HUES64 (cell line): ENCODE measurements at regions not wholly inside any gene's neighbourhood (a gene's known extent, or its start where the extent isn't known, plus 50 kb on each side); places are given as distances from the start of the nearest gene placed in this dataset.

Source experiments
- H3K27ac ChIP-seq: 2 replicates; pipeline ENCODE4 v1.7.0; 2013; ENCODE audit warnings: low read depth, low read length, inconsistent platforms
- H3K27me3 ChIP-seq: 2 replicates; pipeline ENCODE4 v1.6.1; 2013; ENCODE audit warnings: mild to moderate bottlenecking, low read length; ENCODE audit not compliant: insufficient read depth
- H3K36me3 ChIP-seq: 2 replicates; pipeline ENCODE4 v1.6.1; 2013; ENCODE audit warnings: mild to moderate bottlenecking, low read length; ENCODE audit not compliant: insufficient read depth
- H3K4me1 ChIP-seq: 2 replicates; pipeline ENCODE4 v1.6.1; 2013; ENCODE audit warnings: mild to moderate bottlenecking, low read length, moderate library complexity; ENCODE audit not compliant: insufficient read depth
- H3K4me3 ChIP-seq: 2 replicates; pipeline ENCODE4 v1.5.1; 2013; ENCODE audit warnings: mild to moderate bottlenecking, low read length, moderate library complexity
- H3K9ac ChIP-seq: 2 replicates; pipeline ENCODE4 v1.6.1; 2013; ENCODE audit warnings: mild to moderate bottlenecking, low read depth, low read length
- H3K9me3 ChIP-seq: 2 replicates; pipeline ENCODE4 v1.6.1; 2013; ENCODE audit warnings: low read depth, low read length; ENCODE audit not compliant: insufficient read depth
- whole genome bisulfite sequencing: fragments of 150-250, 120-280 bp; methylation state at CpG from one replicate; pipeline ENCODE4 v1.1.7; 2013; ENCODE audit warnings: missing lambda C conversion rate; 5-methylcytosine and 5-hydroxymethylcytosine counted together

- no peak overlapping the region for H3K9ac ChIP-seq
- H3K27me3 ChIP-seq: no peaks in the 10 kb centered on the region
- no peaks in the 10 kb centered on the region for H3K9me3 ChIP-seq
- no peak overlapping the region for H3K27ac ChIP-seq
- no peaks in the 10 kb centered on the region for H3K36me3 ChIP-seq
- H3K4me3 ChIP-seq: no peak overlapping the region
- peaks cover 6% of the 10 kb centered on the region for H3K4me1 ChIP-seq
- 93% methylated on average over 8 of the region's 8 CpGs for WGBS
Observed at GRCh38 chr1:228871314-228872061, 136.2 kb downstream of the RHOU start.

GRCh38 chr1:228872080-228872479 lies 136.8 kb downstream of the RHOU start:
- no peak overlapping the region for H3K27ac ChIP-seq
- WGBS: 90% methylated on average over 5 of the region's 7 CpGs
- H3K36me3 ChIP-seq: no peaks in the 10 kb centered on the region
- H3K9me3 ChIP-seq: no peaks in the 10 kb centered on the region
- H3K27me3 ChIP-seq: no peaks in the 10 kb centered on the region
- no peak overlapping the region for H3K9ac ChIP-seq
- H3K4me1 ChIP-seq: peaks cover under 1% of the 10 kb centered on the region; the same call in 1 of the 2 replicates
- no peak overlapping the region for H3K4me3 ChIP-seq

GRCh38 chr1:228873709-228874108 lies 138.4 kb downstream of the RHOU start:
- Histone ChIP-seq H3K9ac (no peak overlapping the region), H3K27me3 (no peaks in the 10 kb centered on the region), H3K4me1 (no peaks in the 10 kb centered on the region), H3K36me3 (no peaks in the 10 kb centered on the region), H3K4me3 (no peak overlapping the region), H3K9me3 (no peaks in the 10 kb centered on the region), H3K27ac (no peak overlapping the region)
- 90% methylated on average over 3 of the region's 3 CpGs for WGBS

GRCh38 chr1:228875741-228876140 lies 140.5 kb downstream of the RHOU start:
- no peaks in the 10 kb centered on the region for H3K9me3 ChIP-seq
- H3K9ac ChIP-seq: no peak overlapping the region
- no peaks in the 10 kb centered on the region for H3K27me3 ChIP-seq
- 93% methylated on average over 3 of the region's 3 CpGs for WGBS
- no peaks in the 10 kb centered on the region for H3K36me3 ChIP-seq
- no peaks in the 10 kb centered on the region for H3K4me1 ChIP-seq
- H3K4me3 ChIP-seq: no peak overlapping the region
- no peak overlapping the region for H3K27ac ChIP-seq

GRCh38 chr1:228876187-228876586 lies 140.9 kb downstream of the RHOU start:
- H3K9me3 ChIP-seq: no peaks in the 10 kb centered on the region
- H3K4me1 ChIP-seq: no peaks in the 10 kb centered on the region
- no peak overlapping the region for H3K27ac ChIP-seq
- no peaks in the 10 kb centered on the region for H3K27me3 ChIP-seq
- H3K36me3 ChIP-seq: no peaks in the 10 kb centered on the region
- H3K4me3 ChIP-seq: no peak overlapping the region
- no peak overlapping the region for H3K9ac ChIP-seq
- WGBS: 97% methylated on average over 4 of the region's 4 CpGs

GRCh38 chr1:228879164-228879563 lies 143.9 kb downstream of the RHOU start:
- Histone ChIP-seq H3K36me3 (no peaks in the 10 kb centered on the region), H3K9ac (no peak overlapping the region), H3K4me1 (peaks cover 11% of the 10 kb centered on the region), H3K4me3 (no peak overlapping the region), H3K27me3 (no peaks in the 10 kb centered on the region), H3K27ac (no peak overlapping the region), H3K9me3 (peaks cover 5% of the 10 kb centered on the region; the same call in 1 of the 2 replicates)
- WGBS: 92% methylated on average over 2 of the region's 2 CpGs

- no peak overlapping the region for H3K4me3 ChIP-seq
- no peak overlapping the region for H3K9ac ChIP-seq
- no peaks in the 10 kb centered on the region for H3K36me3 ChIP-seq
- 56% methylated on average over 4 of the region's 4 CpGs for WGBS
- peaks cover 11% of the 10 kb centered on the region; the same call in 1 of the 2 replicates for H3K9me3 ChIP-seq
- H3K27ac ChIP-seq: peak overlapping the region; percentile 1; the same call in 1 of the 2 replicates
- H3K4me1 ChIP-seq: peaks cover 11% of the 10 kb centered on the region
- H3K27me3 ChIP-seq: no peaks in the 10 kb centered on the region
Observed at GRCh38 chr1:228882041-228882770, 146.9 kb downstream of the RHOU start.

- WGBS: 97% methylated on average over 4 of the region's 4 CpGs
- Histone ChIP-seq H3K9ac (no peak overlapping the region), H3K9me3 (peaks cover 11% of the 10 kb centered on the region; the same call in 1 of the 2 replicates), H3K27me3 (no peaks in the 10 kb centered on the region), H3K36me3 (no peaks in the 10 kb centered on the region), H3K4me3 (no peak overlapping the region), H3K27ac (no peak overlapping the region), H3K4me1 (peaks cover 11% of the 10 kb centered on the region)
Observed at GRCh38 chr1:228882771-228883450, 147.6 kb downstream of the RHOU start.

GRCh38 chr1:228883535-228883934 lies 148.3 kb downstream of the RHOU start:
- H3K36me3 ChIP-seq: no peaks in the 10 kb centered on the region
- 93% methylated on average over 2 of the region's 2 CpGs for WGBS
- H3K4me1 ChIP-seq: peaks cover 11% of the 10 kb centered on the region
- no peaks in the 10 kb centered on the region for H3K27me3 ChIP-seq
- no peak overlapping the region for H3K4me3 ChIP-seq
- H3K9ac ChIP-seq: no peak overlapping the region
- peaks cover 11% of the 10 kb centered on the region; the same call in 1 of the 2 replicates for H3K9me3 ChIP-seq
- H3K27ac ChIP-seq: no peak overlapping the region

- Histone ChIP-seq H3K9me3 (peaks cover 11% of the 10 kb centered on the region; the same call in 1 of the 2 replicates), H3K9ac (no peak overlapping the region), H3K27ac (no peak overlapping the region), H3K4me1 (peaks cover 11% of the 10 kb centered on the region), H3K4me3 (no peak overlapping the region), H3K36me3 (no peaks in the 10 kb centered on the region), H3K27me3 (no peaks in the 10 kb centered on the region)
- WGBS: 97% methylated on average over 5 of the region's 5 CpGs
Observed at GRCh38 chr1:228884196-228884595, 148.9 kb downstream of the RHOU start.
